Body of pancreas (tissue), 4 donors: ENCODE measurements at regions not wholly inside any gene's neighbourhood (a gene's known extent, or its start where the extent isn't known, plus 50 kb on each side); places are given as distances from the start of the nearest gene placed in this dataset.

Experiments used
- ATAC-seq: fragments of 150-250 bp; one replicate; pipeline ENCODE4 v1.9.1; 2016
- DNase-seq, 4 donors: peaks; one replicate each; pipeline ENCODE4 v3.0.0-alpha.2; 2019
- H3K27ac ChIP-seq, 4 donors: fragments of 200-600 bp; sonication (generic); 1 replicate in 3 of 4; 2 replicates in 1 of 4; pipeline versions ENCODE4 v1.5.1 to v1.6.1; 2016 to 2019; ENCODE audit warnings: mild to moderate bottlenecking in 1 of 4, mixed read lengths in 1 of 4, moderate library complexity in 1 of 4
- H3K27me3 ChIP-seq, 2 donors: fragments of 200-600 bp; sonication (generic); one replicate each; pipeline ENCODE4 v1.6.0; 2016; ENCODE audit warnings: mild to moderate bottlenecking in 1 of 2
- H3K36me3 ChIP-seq, 2 donors: fragments of 200-600 bp; sonication (generic); replicated peaks in 1 of 2; 2 replicates each; pipeline ENCODE4 v1.5.1; 2016; ENCODE audit warnings: low read depth in 2 of 2; ENCODE audit not compliant: insufficient read depth in 1 of 2
- H3K4me1 ChIP-seq: fragments of 200-600 bp; sonication (generic); one replicate; pipeline ENCODE4 v1.6.0; 2016
- H3K4me3 ChIP-seq, 2 donors: fragments of 200-600 bp; sonication (generic); 1 replicate in 1 of 2; 2 replicates in 1 of 2; pipeline ENCODE4 v1.5.1; 2016 to 2019
- H3K9me3 ChIP-seq, 3 donors: fragments of 200-600 bp; sonication (generic); 1 replicate in 2 of 3; 2 replicates in 1 of 3; pipeline ENCODE4 v1.5.1; 2016
- POLR2A ChIP-seq, 3 donors: fragments of 450-650 bp; IDR thresholded peaks; one replicate each; pipeline ENCODE4 v1.6.1; 2016; ENCODE audit warnings: antibody characterized with exemption in 3 of 3, mild to moderate bottlenecking in 2 of 3
- WGBS, 2 donors: methylation state at CpG; one replicate each; pipeline ENCODE4 v1.1.5; 2017; 5-methylcytosine and 5-hydroxymethylcytosine counted together
- intact Hi-C: fragments of 100-400 bp; cut with DNase I; formaldehyde crosslinking; loops from one replicate; pipeline ENCODE4 v1.15.1; 2023
- TF ChIP-seq, protein P1 (sequence below), 7 experiments: fragments of 450-650 bp in 4 of 7; fragments of 200-600 bp in 3 of 7; sonication (generic) in 3 of 7; IDR thresholded peaks; one replicate each; pipeline ENCODE4 v1.5.1; 2016 to 2019; ENCODE audit warnings: antibody characterized with exemption in 7 of 7

DNA sequence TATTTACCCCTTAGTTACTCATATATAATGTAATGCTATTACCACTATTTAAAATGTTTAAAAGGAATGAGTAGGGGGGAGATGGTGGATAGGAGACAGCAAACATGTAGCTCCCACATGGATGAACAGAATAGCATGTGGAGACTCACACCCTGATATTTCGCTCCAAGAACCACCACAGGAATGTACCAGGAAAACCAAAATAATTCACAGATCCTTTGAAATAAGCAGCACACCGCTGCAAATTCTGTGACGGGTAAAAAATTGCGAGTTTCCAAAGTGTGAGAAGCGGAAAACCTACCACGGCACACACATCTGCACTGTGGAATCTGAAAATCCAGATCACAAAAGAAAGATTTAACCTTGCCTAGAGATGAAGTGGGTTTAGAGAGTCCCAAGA, 428.2 kb downstream of the TLL1 start:
- 87 to 91% methylated on average over 6 of the region's 6 CpGs for WGBS, 2 donors
- no peak overlapping the region for H3K27ac ChIP-seq
- H3K4me3 ChIP-seq: no peak overlapping the region
- no peaks in the 10 kb centered on the region for H3K36me3 ChIP-seq
- no peak for ATAC-seq
- TF ChIP-seq, protein P1, sequence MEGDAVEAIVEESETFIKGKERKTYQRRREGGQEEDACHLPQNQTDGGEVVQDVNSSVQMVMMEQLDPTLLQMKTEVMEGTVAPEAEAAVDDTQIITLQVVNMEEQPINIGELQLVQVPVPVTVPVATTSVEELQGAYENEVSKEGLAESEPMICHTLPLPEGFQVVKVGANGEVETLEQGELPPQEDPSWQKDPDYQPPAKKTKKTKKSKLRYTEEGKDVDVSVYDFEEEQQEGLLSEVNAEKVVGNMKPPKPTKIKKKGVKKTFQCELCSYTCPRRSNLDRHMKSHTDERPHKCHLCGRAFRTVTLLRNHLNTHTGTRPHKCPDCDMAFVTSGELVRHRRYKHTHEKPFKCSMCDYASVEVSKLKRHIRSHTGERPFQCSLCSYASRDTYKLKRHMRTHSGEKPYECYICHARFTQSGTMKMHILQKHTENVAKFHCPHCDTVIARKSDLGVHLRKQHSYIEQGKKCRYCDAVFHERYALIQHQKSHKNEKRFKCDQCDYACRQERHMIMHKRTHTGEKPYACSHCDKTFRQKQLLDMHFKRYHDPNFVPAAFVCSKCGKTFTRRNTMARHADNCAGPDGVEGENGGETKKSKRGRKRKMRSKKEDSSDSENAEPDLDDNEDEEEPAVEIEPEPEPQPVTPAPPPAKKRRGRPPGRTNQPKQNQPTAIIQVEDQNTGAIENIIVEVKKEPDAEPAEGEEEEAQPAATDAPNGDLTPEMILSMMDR (IDR thresholded peaks at IDR 0.05): no peak
- no peak for TF ChIP-seq POLR2A (IDR thresholded peaks at IDR 0.05)
- no peak for DNase-seq
- no peaks in the 10 kb centered on the region for H3K9me3 ChIP-seq
- intact Hi-C loops: no loop called here
- no peaks in the 10 kb centered on the region for H3K4me1 ChIP-seq
- no peaks in the 10 kb centered on the region for H3K27me3 ChIP-seq

DNA sequence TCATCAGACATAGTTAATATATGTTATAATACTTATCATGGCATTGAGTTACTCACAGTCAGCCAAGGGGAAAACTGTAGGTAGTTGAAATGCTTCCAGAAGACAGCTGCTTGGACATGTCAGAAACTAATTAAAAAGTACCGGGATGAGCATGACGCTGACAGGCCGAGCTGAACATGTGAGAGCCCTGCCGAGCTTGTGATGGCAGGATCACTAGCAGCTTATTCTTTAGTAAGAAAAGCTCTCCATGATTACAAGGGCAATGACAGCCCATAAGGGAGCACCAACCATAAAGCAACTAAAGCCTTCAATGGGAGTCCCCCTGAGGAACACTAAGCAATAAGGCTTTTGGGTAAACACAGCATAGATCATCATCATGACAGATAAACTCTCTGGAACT, 435.6 kb downstream of the TLL1 start:
- Histone ChIP-seq H3K4me1 (no peaks in the 10 kb centered on the region), H3K27ac (no peak overlapping the region), H3K4me3 (no peak overlapping the region), H3K27me3 (no peaks in the 10 kb centered on the region), H3K9me3 (no peaks in the 10 kb centered on the region), H3K36me3 (no peaks in the 10 kb centered on the region)
- DNase-seq: no peak
- no peak for ATAC-seq
- 65 to 72% methylated on average over 4 of the region's 4 CpGs for WGBS, 2 donors
- intact Hi-C loops: no loop called here
- TF ChIP-seq POLR2A (IDR thresholded peaks at IDR 0.05): no peak
- TF ChIP-seq, protein P1 (IDR thresholded peaks at IDR 0.05): no peak

DNA sequence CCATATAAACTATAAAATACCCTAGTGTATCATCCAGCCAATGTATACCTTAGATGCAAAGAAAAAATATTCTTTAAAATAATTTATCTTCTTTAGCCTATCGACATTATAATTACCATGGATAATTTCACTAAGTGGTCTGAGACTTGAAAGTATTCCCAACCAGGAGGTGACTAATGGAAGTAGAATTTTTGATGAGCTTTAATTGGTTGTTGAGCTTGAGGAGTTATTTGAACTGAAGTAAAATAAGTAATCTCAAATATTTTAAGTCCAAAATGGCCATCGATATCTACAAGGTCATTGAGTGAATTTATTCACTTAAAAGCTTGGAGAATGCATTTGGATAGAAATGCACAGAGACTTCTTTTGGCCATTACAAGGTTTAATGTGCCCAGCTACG, 436.2 kb downstream of the TLL1 start:
- H3K36me3 ChIP-seq: no peaks in the 10 kb centered on the region
- TF ChIP-seq, protein P1 (IDR thresholded peaks at IDR 0.05): no peak
- no peak for TF ChIP-seq POLR2A (IDR thresholded peaks at IDR 0.05)
- H3K9me3 ChIP-seq: no peaks in the 10 kb centered on the region
- H3K4me3 ChIP-seq: no peak overlapping the region
- ATAC-seq: no peak
- WGBS, 2 donors: 63 to 68% methylated on average over 3 of the region's 3 CpGs
- DNase-seq: no peak
- intact Hi-C loops: no loop called here
- no peaks in the 10 kb centered on the region for H3K27me3 ChIP-seq
- H3K27ac ChIP-seq: no peak overlapping the region
- H3K4me1 ChIP-seq: no peaks in the 10 kb centered on the region

DNA sequence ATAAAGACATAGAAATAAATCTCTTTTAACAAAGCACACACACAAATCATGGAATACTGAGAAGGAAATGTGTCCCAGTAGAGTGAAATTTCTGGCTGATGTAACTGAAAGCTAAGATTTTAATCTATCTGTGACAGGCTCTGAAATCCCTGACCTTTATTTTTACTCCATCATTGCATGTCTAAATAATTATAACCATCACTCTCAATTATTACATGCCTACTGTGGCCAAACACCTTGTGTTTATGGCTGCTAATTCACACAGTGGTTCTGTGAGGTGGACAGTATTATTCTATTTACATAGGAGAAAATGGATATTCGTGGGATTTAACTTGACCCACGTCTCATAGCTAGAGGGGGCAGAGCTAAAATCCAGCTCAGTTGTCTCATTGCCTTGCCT, 438.1 kb downstream of the TLL1 start:
- WGBS, 2 donors: 21 to 32% methylated on average over 2 of the region's 2 CpGs
- intact Hi-C loops: no loop called here

DNA sequence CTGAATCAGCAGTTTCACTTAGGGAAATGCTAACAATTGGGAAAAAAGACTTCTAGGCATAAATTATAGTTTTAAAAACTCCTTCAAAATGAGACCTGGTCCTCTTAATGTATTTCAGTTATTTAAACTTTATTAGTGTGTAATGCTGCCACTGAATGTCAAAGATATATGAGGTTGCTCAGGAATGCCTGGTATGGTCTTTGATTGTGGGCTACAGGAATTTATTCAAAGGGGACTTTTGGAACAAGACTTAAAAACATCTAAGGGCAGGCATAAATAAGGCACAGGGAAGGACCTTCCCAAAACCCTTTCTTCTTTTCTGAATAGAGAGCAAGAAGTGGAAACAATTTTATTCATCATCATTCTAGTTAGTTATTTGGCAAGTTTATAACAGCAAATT, 439.1 kb downstream of the TLL1 start:
- no peaks in the 10 kb centered on the region for H3K9me3 ChIP-seq
- H3K27ac ChIP-seq: no peak overlapping the region
- TF ChIP-seq, protein P1 (IDR thresholded peaks at IDR 0.05): no peak
- no peak for TF ChIP-seq POLR2A (IDR thresholded peaks at IDR 0.05)
- H3K27me3 ChIP-seq: no peaks in the 10 kb centered on the region
- intact Hi-C loops: no loop called here
- no peak for ATAC-seq
- DNase-seq: no peak
- H3K4me1 ChIP-seq: no peaks in the 10 kb centered on the region
- H3K36me3 ChIP-seq: no peaks in the 10 kb centered on the region
- H3K4me3 ChIP-seq: no peak overlapping the region

More for the DNA sequence above, 438.1 kb downstream of the TLL1 start:
- H3K27me3 ChIP-seq: no peaks in the 10 kb centered on the region
- DNase-seq (no peak), ATAC-seq (no peak)
- H3K27ac ChIP-seq: no peak overlapping the region
- no peaks in the 10 kb centered on the region for H3K36me3 ChIP-seq
- no peaks in the 10 kb centered on the region for H3K9me3 ChIP-seq
- no peak overlapping the region for H3K4me3 ChIP-seq
- TF ChIP-seq POLR2A (IDR thresholded peaks at IDR 0.05): no peak
- TF ChIP-seq, protein P1 (IDR thresholded peaks at IDR 0.05): no peak
- no peaks in the 10 kb centered on the region for H3K4me1 ChIP-seq
